ENCODE measurements at regions not wholly inside any gene's neighbourhood (a gene's known extent, or its start where the extent isn't known, plus 50 kb on each side); places are given as distances from the start of the nearest gene placed in this dataset.

- H3K79me2 ChIP-seq (ENCODE audit: low read length), result no peaks in the 10 kb centered on the region
Observed at GRCh38 chr2:174648896-174649295, 51.3 kb upstream of the WIPF1 start.

More at GRCh38 chr2:174648896-174649295, 51.3 kb upstream of the WIPF1 start:
- POLR2A ChIA-PET (ENCODE audit: unreplicated experiment), result no interaction called here
- H3F3A ChIP-seq (ENCODE audit: low read length, unreplicated experiment), result no peaks in the 10 kb centered on the region
- ATAC-seq (no peak), DNase-seq (no peak)
- no peaks in the 10 kb centered on the region for H3K9me3 ChIP-seq (ENCODE audit: low read length)
- H3K27ac ChIP-seq (ENCODE audit: low read length), result no peak overlapping the region
- no peaks in the 10 kb centered on the region for H3K4me1 ChIP-seq (ENCODE audit: insufficient read depth, low read length)
- TF ChIP-seq EZH2 (IDR thresholded peaks at IDR 0.05; ENCODE audit: low read length, unreplicated experiment) (no peak), EZH2phosphoT487 (IDR thresholded peaks at IDR 0.05; ENCODE audit: borderline replicate concordance, low read length) (no peak), CTCF (conservative IDR thresholded peaks at IDR 0.05; ENCODE audit: low read depth, low read length) (no peak)
- no peaks in the 10 kb centered on the region for H4K20me1 ChIP-seq (ENCODE audit: low read length)
- H2AFZ ChIP-seq (ENCODE audit: low read length), result no peak overlapping the region
- no peak overlapping the region for H3K9ac ChIP-seq (ENCODE audit: low read length)
- CTCF ChIA-PET, result no interaction called here
- no peaks in the 10 kb centered on the region for H3K36me3 ChIP-seq (ENCODE audit: low read depth, low read length)
- no peak overlapping the region for H3K4me2 ChIP-seq (ENCODE audit: low read length)
- intact Hi-C loops (cut with micrococcal nuclease), result no loop called here
- no TSS peak for BruUV-seq (replicated peaks)
- H3K9me2 ChIP-seq (replicated peaks; ENCODE audit: low read length), result no peaks in the 10 kb centered on the region
- H3K27me3 ChIP-seq (ENCODE audit: low read length), result peaks cover 7% of the 10 kb centered on the region; the same call in 1 of the 2 replicates
- H3K4me3 ChIP-seq (ENCODE audit: low read length), result no peak overlapping the region

Data from PC-3 (cell line).